Esophagus squamous epithelium (tissue), 4 donors: ENCODE measurements at regions not wholly inside any gene's neighbourhood (a gene's known extent, or its start where the extent isn't known, plus 50 kb on each side); places are given as distances from the start of the nearest gene placed in this dataset.

ENCODE experiments used
- POLR2A ChIP-seq, 4 donors: fragments of 450-650 bp; IDR thresholded peaks; one replicate each; pipeline ENCODE4 v1.6.1; 2017; ENCODE audit warnings: antibody characterized with exemption in 4 of 4, mild to moderate bottlenecking in 4 of 4, moderate library complexity in 3 of 4
- TF ChIP-seq, protein P1 (sequence below), 6 experiments: fragments of 450-650 bp in 4 of 6; fragments of 200-600 bp in 2 of 6; sonication (generic) in 2 of 6; IDR thresholded peaks; one replicate each; pipeline ENCODE4 v1.5.1; 2016 to 2019; ENCODE audit warnings: antibody characterized with exemption in 6 of 6, mild to moderate bottlenecking in 4 of 6, moderate library complexity in 4 of 6

DNA sequence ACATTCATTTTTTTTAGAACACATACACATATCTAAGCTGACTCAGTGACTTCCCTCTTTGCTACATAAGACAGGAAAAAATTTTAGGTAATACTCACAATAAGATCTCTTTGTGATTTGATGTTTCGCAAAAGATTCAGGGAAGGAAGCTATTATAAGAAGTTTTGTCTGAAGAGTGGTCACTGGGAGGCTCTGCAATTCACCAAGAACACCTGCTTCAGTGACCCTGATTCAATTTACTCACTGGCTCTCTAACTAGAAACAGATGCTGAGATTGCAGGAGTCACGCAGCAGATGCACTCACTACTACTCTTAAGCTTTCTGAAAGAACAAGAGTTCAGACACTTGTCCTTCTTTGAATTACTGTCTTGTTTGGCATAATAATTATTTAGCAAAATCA is 193.6 kb upstream of the DDI1 start:
- TF ChIP-seq, protein P1, sequence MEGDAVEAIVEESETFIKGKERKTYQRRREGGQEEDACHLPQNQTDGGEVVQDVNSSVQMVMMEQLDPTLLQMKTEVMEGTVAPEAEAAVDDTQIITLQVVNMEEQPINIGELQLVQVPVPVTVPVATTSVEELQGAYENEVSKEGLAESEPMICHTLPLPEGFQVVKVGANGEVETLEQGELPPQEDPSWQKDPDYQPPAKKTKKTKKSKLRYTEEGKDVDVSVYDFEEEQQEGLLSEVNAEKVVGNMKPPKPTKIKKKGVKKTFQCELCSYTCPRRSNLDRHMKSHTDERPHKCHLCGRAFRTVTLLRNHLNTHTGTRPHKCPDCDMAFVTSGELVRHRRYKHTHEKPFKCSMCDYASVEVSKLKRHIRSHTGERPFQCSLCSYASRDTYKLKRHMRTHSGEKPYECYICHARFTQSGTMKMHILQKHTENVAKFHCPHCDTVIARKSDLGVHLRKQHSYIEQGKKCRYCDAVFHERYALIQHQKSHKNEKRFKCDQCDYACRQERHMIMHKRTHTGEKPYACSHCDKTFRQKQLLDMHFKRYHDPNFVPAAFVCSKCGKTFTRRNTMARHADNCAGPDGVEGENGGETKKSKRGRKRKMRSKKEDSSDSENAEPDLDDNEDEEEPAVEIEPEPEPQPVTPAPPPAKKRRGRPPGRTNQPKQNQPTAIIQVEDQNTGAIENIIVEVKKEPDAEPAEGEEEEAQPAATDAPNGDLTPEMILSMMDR (IDR thresholded peaks at IDR 0.05) = no peak
- TF ChIP-seq POLR2A (IDR thresholded peaks at IDR 0.05) = no peak
